IMR-90 (cell line): ENCODE measurements at regions not wholly inside any gene's neighbourhood (a gene's known extent, or its start where the extent isn't known, plus 50 kb on each side); places are given as distances from the start of the nearest gene placed in this dataset.

Experiments
- ATAC-seq: fragments of 200-7000 bp; cut with Tn5 transposase; 2 replicates; pipeline ENCODE4 v1.9.1; 2020; ENCODE audit warnings: low read depth, mild to moderate bottlenecking, moderate library complexity
- BruUV-seq: library from RNA; stranded (reverse); fragments of 400-500 nt; replicated peaks from 2 replicates; lab custom pipeline; 2021; lab: Mats Ljungman, UMichigan
- CTCF ChIA-PET: fragments of 300-600 bp; formaldehyde crosslinking; extraction: SDS; loops from one replicate; lab custom pipeline; 2021; ENCODE audit warnings: antibody characterized with exemption; lab: Yijun Ruan, JAX
- POLR2A ChIA-PET: fragments of 300-600 bp; sonication (Branson Sonifier 250); formaldehyde crosslinking; loops from one replicate; lab custom pipeline; 2022; ENCODE audit warnings: antibody characterized with exemption; ENCODE audit not compliant: unreplicated experiment; lab: Charles Lee
- DNase-seq: peaks from one replicate; pipeline ENCODE4 v3.0.0; 2013
- H2AFZ ChIP-seq: replicated peaks from 2 replicates; pipeline ENCODE3; 2013; ENCODE audit warnings: low read length, mild to moderate bottlenecking; ENCODE audit not compliant: poor library complexity
- H2AK5ac ChIP-seq: 2 replicates; pipeline ENCODE4 v1.6.1; 2013; ENCODE audit warnings: low read depth, low read length, inconsistent platforms
- H2AK9ac ChIP-seq: replicated peaks from 2 replicates; pipeline ENCODE3; 2013; ENCODE audit warnings: mild to moderate bottlenecking, low read depth, low read length, moderate library complexity; ENCODE audit not compliant: poor library complexity
- H2BK120ac ChIP-seq: 2 replicates; pipeline ENCODE4 v1.6.1; 2013; ENCODE audit warnings: low read depth, low read length, inconsistent platforms
- H2BK15ac ChIP-seq: 3 replicates; pipeline ENCODE4 v1.6.1; 2013; ENCODE audit warnings: low read depth, low read length, inconsistent platforms
- H2BK20ac ChIP-seq: 2 replicates; pipeline ENCODE4 v1.6.1; 2013; ENCODE audit warnings: low read depth, mild to moderate bottlenecking, inconsistent platforms, low read length, moderate library complexity
- H2BK5ac ChIP-seq: 2 replicates; pipeline ENCODE4 v1.6.1; 2013; ENCODE audit warnings: mild to moderate bottlenecking, low read depth, low read length, inconsistent platforms; ENCODE audit not compliant: poor library complexity, severe bottlenecking
- H3K14ac ChIP-seq: replicated peaks from 2 replicates; pipeline ENCODE4 v1.6.1; 2013; ENCODE audit warnings: low read depth, low read length, inconsistent platforms
- H3K18ac ChIP-seq: 2 replicates; pipeline ENCODE4 v1.6.1; 2013; ENCODE audit warnings: low read depth, low read length, control low read depth
- H3K23ac ChIP-seq: 2 replicates; pipeline ENCODE4 v1.6.1; 2013; ENCODE audit warnings: low read depth, low read length, inconsistent platforms
- H3K27ac ChIP-seq: 2 replicates; pipeline ENCODE4 v1.5.1; 2013; ENCODE audit warnings: mild to moderate bottlenecking, control low read depth, low read length; ENCODE audit not compliant: insufficient read depth
- H3K27me3 ChIP-seq: 2 replicates; pipeline ENCODE4 v1.6.1; 2013; ENCODE audit warnings: low read length; ENCODE audit not compliant: control insufficient read depth, insufficient read depth
- H3K36me3 ChIP-seq: 2 replicates; pipeline ENCODE4 v1.6.1; 2013; ENCODE audit warnings: low read length, mixed read lengths; ENCODE audit not compliant: control insufficient read depth, insufficient read depth
- H3K4ac ChIP-seq: 2 replicates; pipeline ENCODE4 v1.6.1; 2013; ENCODE audit warnings: low read depth, low read length, inconsistent platforms
- H3K4me1 ChIP-seq: 2 replicates; pipeline ENCODE4 v1.6.1; 2013; ENCODE audit warnings: low read length, mixed read lengths; ENCODE audit not compliant: control insufficient read depth, insufficient read depth
- H3K4me2 ChIP-seq: 2 replicates; pipeline ENCODE4 v1.6.1; 2013; ENCODE audit warnings: low read depth, mild to moderate bottlenecking, control low read depth, low read length, moderate library complexity
- H3K4me3 ChIP-seq: 2 replicates; pipeline ENCODE4 v1.5.1; 2013; ENCODE audit warnings: low read depth, mild to moderate bottlenecking, control low read depth, low read length, moderate library complexity; ENCODE audit not compliant: insufficient read depth
- H3K56ac ChIP-seq: 2 replicates; pipeline ENCODE4 v1.6.1; 2013; ENCODE audit warnings: low read length, inconsistent platforms; ENCODE audit not compliant: insufficient read depth; ENCODE audit errors: extremely low read depth
- H3K79me1 ChIP-seq, 2 experiments: 2 replicates each; pipeline ENCODE4 v1.6.1; 2013; ENCODE audit warnings: low read length in 2 of 2, inconsistent platforms in 1 of 2, low read depth in 1 of 2
- H3K9ac ChIP-seq: 2 replicates; pipeline ENCODE4 v1.6.1; 2013; ENCODE audit warnings: low read depth, low read length, control low read depth
- H3K9me1 ChIP-seq: 2 replicates; pipeline ENCODE4 v1.6.1; 2013; ENCODE audit warnings: low read length, inconsistent platforms; ENCODE audit not compliant: insufficient read depth
- H3K9me3 ChIP-seq: 2 replicates; pipeline ENCODE4 v1.6.1; 2013; ENCODE audit warnings: low read length; ENCODE audit not compliant: control insufficient read depth, insufficient read depth
- H4K20me1 ChIP-seq: 2 replicates; pipeline ENCODE4 v1.6.1; 2013; ENCODE audit warnings: low read length, inconsistent platforms; ENCODE audit not compliant: insufficient read depth
- H4K5ac ChIP-seq: 2 replicates; pipeline ENCODE4 v1.6.1; 2013; ENCODE audit warnings: mild to moderate bottlenecking, low read depth, low read length, control low read depth
- H4K8ac ChIP-seq, 2 experiments: 2 replicates each; pipeline ENCODE4 v1.6.1; 2013; ENCODE audit warnings: low read depth in 2 of 2, low read length in 2 of 2, control low read depth in 1 of 2, inconsistent platforms in 1 of 2
- H4K91ac ChIP-seq: 2 replicates; pipeline ENCODE4 v1.6.1; 2013; ENCODE audit warnings: low read depth, low read length, inconsistent platforms; ENCODE audit not compliant: insufficient read depth
- BHLHE40 ChIP-seq: fragments of 150-350 bp; IDR thresholded peaks from 2 replicates; pipeline ENCODE4 v1.6.1; 2016; ENCODE audit warnings: mild to moderate bottlenecking, low read depth, low read length
- MAFK ChIP-seq: IDR thresholded peaks from 2 replicates; pipeline ENCODE4 v1.6.1; 2012; ENCODE audit warnings: low read depth, low read length, improper control_type of control experiment
- NFE2L2 ChIP-seq: fragments of 150-350 bp; IDR thresholded peaks from 2 replicates; pipeline ENCODE4 v1.6.1; 2016; ENCODE audit warnings: low read depth, mild to moderate bottlenecking, low read length
- POLR2A ChIP-seq: IDR thresholded peaks from 2 replicates; pipeline ENCODE4 v1.6.1; 2012; ENCODE audit warnings: mild to moderate bottlenecking, low read depth, low read length
- RAD21 ChIP-seq: IDR thresholded peaks from 2 replicates; pipeline ENCODE4 v1.6.1; 2012; ENCODE audit warnings: low read length, improper control_type of control experiment
- RCOR1 ChIP-seq: IDR thresholded peaks from 2 replicates; pipeline ENCODE4 v1.6.1; 2012; ENCODE audit warnings: mild to moderate bottlenecking, low read length, improper control_type of control experiment; ENCODE audit not compliant: insufficient replicate concordance
- WGBS, 2 experiments: methylation state at CpG; one replicate each; pipeline versions ENCODE4 v1.1.5 to v1.1.7; 2013; ENCODE audit warnings: missing lambda C conversion rate in 2 of 2; ENCODE audit not compliant: insufficient read length in 1 of 2; ENCODE audit errors: extremely low coverage in 2 of 2; 5-methylcytosine and 5-hydroxymethylcytosine counted together
- dilution Hi-C: fragments of 300-500 bp; cut with HindIII; formaldehyde crosslinking; loops from one replicate; pipeline ENCODE4 v1.14.3; 2018; ENCODE audit warnings: low sequenced_read_pairs; ENCODE audit not compliant: unreplicated experiment
- in situ Hi-C: fragments of 300-500 bp; cut with MboI; formaldehyde crosslinking; loops from 3 replicates; pipeline ENCODE4 v1.14.3; 2019; ENCODE audit warnings: low sequenced_read_pairs, inconsistent platforms, mixed read lengths
- intact Hi-C: fragments of 100-400 bp; cut with micrococcal nuclease; formaldehyde crosslinking; loops from 2 replicates; pipeline ENCODE4 v1.10.0; 2022
- TF ChIP-seq, protein P1 (sequence below): fragments of 150-350 bp; IDR thresholded peaks from 2 replicates; pipeline ENCODE4 v1.6.1; 2016; ENCODE audit warnings: low read depth, mild to moderate bottlenecking, low read length, moderate library complexity, borderline replicate concordance

DNA sequence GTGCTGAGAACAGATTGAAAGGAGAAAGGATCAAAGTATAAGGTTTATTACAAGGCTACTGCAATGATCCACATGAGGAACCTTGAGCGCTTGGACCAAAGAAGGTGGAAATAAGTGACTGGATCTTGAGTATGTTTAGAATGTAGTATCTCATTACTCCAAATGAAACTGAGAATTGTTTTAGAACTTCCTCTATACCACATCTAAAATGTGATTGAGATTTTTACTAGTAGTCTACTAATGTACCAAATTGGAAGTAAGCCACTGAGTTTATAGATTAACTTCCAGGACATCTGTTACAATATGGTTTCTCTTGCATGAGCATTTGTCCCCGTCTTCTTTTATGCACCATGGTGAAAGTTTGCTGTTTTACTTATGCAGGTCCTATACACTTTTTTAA lies 300.5 kb downstream of the SUCLG1 start:
- no peak overlapping the region for H3K4me3 ChIP-seq
- H4K8ac ChIP-seq: no peak overlapping the region
- H4K20me1 ChIP-seq: no peaks in the 10 kb centered on the region
- no peak overlapping the region for H2BK15ac ChIP-seq
- no peak overlapping the region for H2AFZ ChIP-seq
- H3K4me2 ChIP-seq: no peak overlapping the region
- no peak for ATAC-seq
- H3K18ac ChIP-seq: no peak overlapping the region
- no peaks in the 10 kb centered on the region for H3K79me1 ChIP-seq
- no peaks in the 10 kb centered on the region for H3K4me1 ChIP-seq
- TF ChIP-seq, protein P1, sequence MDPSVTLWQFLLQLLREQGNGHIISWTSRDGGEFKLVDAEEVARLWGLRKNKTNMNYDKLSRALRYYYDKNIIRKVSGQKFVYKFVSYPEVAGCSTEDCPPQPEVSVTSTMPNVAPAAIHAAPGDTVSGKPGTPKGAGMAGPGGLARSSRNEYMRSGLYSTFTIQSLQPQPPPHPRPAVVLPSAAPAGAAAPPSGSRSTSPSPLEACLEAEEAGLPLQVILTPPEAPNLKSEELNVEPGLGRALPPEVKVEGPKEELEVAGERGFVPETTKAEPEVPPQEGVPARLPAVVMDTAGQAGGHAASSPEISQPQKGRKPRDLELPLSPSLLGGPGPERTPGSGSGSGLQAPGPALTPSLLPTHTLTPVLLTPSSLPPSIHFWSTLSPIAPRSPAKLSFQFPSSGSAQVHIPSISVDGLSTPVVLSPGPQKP: no peak
- TF ChIP-seq POLR2A: no peak
- TF ChIP-seq RAD21: no peak
- no peak for TF ChIP-seq BHLHE40
- TF ChIP-seq NFE2L2: no peak
- no peak for TF ChIP-seq RCOR1
- no peak for TF ChIP-seq MAFK
- intact Hi-C loops: no loop called here
- no peak overlapping the region for H2BK120ac ChIP-seq
- H4K91ac ChIP-seq: no peak overlapping the region
- no peaks in the 10 kb centered on the region for H3K9me1 ChIP-seq
- ChIA-PET CTCF (no interaction called here), POLR2A (no interaction called here)
- H2BK20ac ChIP-seq: no peak overlapping the region
- no peaks in the 10 kb centered on the region for H3K27me3 ChIP-seq
- no peak overlapping the region for H2BK5ac ChIP-seq
- no peak overlapping the region for H3K4ac ChIP-seq
- no CpG with 5 or more reads among the region's 2 CpGs for WGBS, 2 experiments
- no peak overlapping the region for H3K27ac ChIP-seq
- no peak overlapping the region for H4K5ac ChIP-seq
- no peaks in the 10 kb centered on the region for H3K9me3 ChIP-seq
- H2AK9ac ChIP-seq: no peak overlapping the region
- no peaks in the 10 kb centered on the region for H3K36me3 ChIP-seq
- no peak for DNase-seq
- H3K9ac ChIP-seq: no peak overlapping the region
- in situ Hi-C loops: no loop called here
- dilution Hi-C loops: no loop called here
- H3K23ac ChIP-seq: no peak overlapping the region
- no peak overlapping the region for H3K14ac ChIP-seq
- no TSS peak for BruUV-seq
- H3K56ac ChIP-seq: no peak overlapping the region
- H2AK5ac ChIP-seq: no peak overlapping the region
